Transverse colon (tissue), 3 donors: ENCODE measurements at regions not wholly inside any gene's neighbourhood (a gene's known extent, or its start where the extent isn't known, plus 50 kb on each side); places are given as distances from the start of the nearest gene placed in this dataset.

ENCODE experiments used
- POLR2A ChIP-seq: fragments of 450-650 bp; IDR thresholded peaks from one replicate; pipeline ENCODE4 v1.6.1; 2016; ENCODE audit warnings: antibody characterized with exemption, mild to moderate bottlenecking, moderate library complexity
- TF ChIP-seq, protein P1 (sequence below), 5 experiments: fragments of 200-600 bp in 3 of 5; fragments of 450-650 bp in 2 of 5; sonication (generic) in 3 of 5; IDR thresholded peaks; 1 replicate in 2 of 5; 2 replicates in 3 of 5; pipeline ENCODE4 v1.5.1; 2016 to 2017; ENCODE audit warnings: antibody characterized with exemption in 5 of 5, inconsistent platforms in 3 of 5, mild to moderate bottlenecking in 2 of 5, moderate library complexity in 1 of 5

DNA sequence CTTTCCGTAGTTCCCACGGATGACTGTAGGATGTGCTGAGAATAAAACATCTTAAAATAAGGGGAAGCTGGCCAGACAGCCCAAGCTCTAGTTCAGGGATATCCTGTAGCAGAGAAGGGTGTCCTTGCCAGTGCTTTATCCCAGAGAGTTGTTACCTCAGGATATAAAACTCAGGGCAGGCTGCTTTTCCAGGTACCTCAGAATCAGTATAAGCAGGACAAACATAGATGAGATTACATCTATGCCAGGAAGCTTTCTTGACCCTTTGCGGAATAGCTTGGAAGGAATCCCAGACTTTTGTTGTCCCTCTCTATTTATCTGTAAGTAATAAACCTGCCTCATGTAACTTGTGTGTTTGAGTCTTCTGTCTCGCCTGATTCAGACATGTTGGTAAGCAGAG, 565.7 kb downstream of the PRDM9 start:
- TF ChIP-seq, protein P1, sequence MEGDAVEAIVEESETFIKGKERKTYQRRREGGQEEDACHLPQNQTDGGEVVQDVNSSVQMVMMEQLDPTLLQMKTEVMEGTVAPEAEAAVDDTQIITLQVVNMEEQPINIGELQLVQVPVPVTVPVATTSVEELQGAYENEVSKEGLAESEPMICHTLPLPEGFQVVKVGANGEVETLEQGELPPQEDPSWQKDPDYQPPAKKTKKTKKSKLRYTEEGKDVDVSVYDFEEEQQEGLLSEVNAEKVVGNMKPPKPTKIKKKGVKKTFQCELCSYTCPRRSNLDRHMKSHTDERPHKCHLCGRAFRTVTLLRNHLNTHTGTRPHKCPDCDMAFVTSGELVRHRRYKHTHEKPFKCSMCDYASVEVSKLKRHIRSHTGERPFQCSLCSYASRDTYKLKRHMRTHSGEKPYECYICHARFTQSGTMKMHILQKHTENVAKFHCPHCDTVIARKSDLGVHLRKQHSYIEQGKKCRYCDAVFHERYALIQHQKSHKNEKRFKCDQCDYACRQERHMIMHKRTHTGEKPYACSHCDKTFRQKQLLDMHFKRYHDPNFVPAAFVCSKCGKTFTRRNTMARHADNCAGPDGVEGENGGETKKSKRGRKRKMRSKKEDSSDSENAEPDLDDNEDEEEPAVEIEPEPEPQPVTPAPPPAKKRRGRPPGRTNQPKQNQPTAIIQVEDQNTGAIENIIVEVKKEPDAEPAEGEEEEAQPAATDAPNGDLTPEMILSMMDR (IDR thresholded peaks at IDR 0.05): no peak
- TF ChIP-seq POLR2A: no peak
